OCI-LY7 (cell line): ENCODE measurements at regions not wholly inside any gene's neighbourhood (a gene's known extent, or its start where the extent isn't known, plus 50 kb on each side); places are given as distances from the start of the nearest gene placed in this dataset.

ENCODE experiments used
- BruUV-seq: library from RNA; stranded (reverse); fragments of 400-500 nt; replicated peaks from 2 replicates; lab custom pipeline; 2021; lab: Mats Ljungman, UMichigan
- CTCF ChIA-PET: fragments of 300-600 bp; sonication (Branson Sonifier 250); formaldehyde crosslinking; loops from one replicate; lab custom pipeline; 2022; ENCODE audit warnings: antibody characterized with exemption; ENCODE audit not compliant: unreplicated experiment; lab: Charles Lee
- POLR2A ChIA-PET: fragments of 300-600 bp; sonication (Branson Sonifier 250); formaldehyde crosslinking; loops from one replicate; lab custom pipeline; 2022; ENCODE audit warnings: antibody characterized with exemption; lab: Charles Lee
- DNase-seq: peaks from one replicate; pipeline ENCODE4 v3.0.0-alpha.2; 2015; ENCODE audit warnings: low spot score
- H2AFZ ChIP-seq: fragments of 200-600 bp; sonication (generic), shearing (Covaris generic); 2 replicates; pipeline ENCODE4 v1.6.1; 2014; ENCODE audit warnings: mild to moderate bottlenecking, antibody characterized with exemption, low read length, moderate library complexity
- H3K27ac ChIP-seq: fragments of 200-600 bp; sonication (generic); 2 replicates; pipeline ENCODE4 v1.5.1; 2014; ENCODE audit warnings: mixed run types, low read depth, mild to moderate bottlenecking, moderate library complexity, low read length, inconsistent platforms; ENCODE audit not compliant: poor library complexity, severe bottlenecking
- H3K36me3 ChIP-seq: fragments of 200-600 bp; sonication (generic); 2 replicates; pipeline ENCODE4 v1.6.1; 2014; ENCODE audit warnings: mild to moderate bottlenecking, antibody characterized with exemption, low read length, moderate library complexity, mixed read lengths; ENCODE audit not compliant: insufficient read depth
- H3K4me1 ChIP-seq: fragments of 200-600 bp; sonication (generic); 2 replicates; pipeline ENCODE4 v1.5.1; 2014; ENCODE audit warnings: mild to moderate bottlenecking, low read length; ENCODE audit not compliant: insufficient read depth, poor library complexity, severe bottlenecking
- H3K4me2 ChIP-seq: fragments of 200-600 bp; sonication (generic); 2 replicates; pipeline ENCODE4 v1.6.1; 2014; ENCODE audit warnings: mild to moderate bottlenecking, low read length
- H3K4me3 ChIP-seq: fragments of 200-600 bp; sonication (generic); 2 replicates; pipeline ENCODE4 v1.5.1; 2014; ENCODE audit warnings: mild to moderate bottlenecking, low read depth, low read length; ENCODE audit not compliant: poor library complexity, severe bottlenecking
- H3K79me2 ChIP-seq: fragments of 200-600 bp; sonication (generic); 2 replicates; pipeline ENCODE4 v1.6.1; 2016; ENCODE audit warnings: low read depth, mild to moderate bottlenecking, low read length, moderate library complexity, mixed read lengths; ENCODE audit not compliant: insufficient read depth
- H3K9me2 ChIP-seq: fragments of 200-600 bp; sonication (generic); 2 replicates; pipeline ENCODE4 v1.6.1; 2016; ENCODE audit warnings: mild to moderate bottlenecking, low read length, mixed read lengths; ENCODE audit not compliant: insufficient read depth
- H3K9me3 ChIP-seq: fragments of 200-600 bp; sonication (generic); 2 replicates; pipeline ENCODE4 v1.6.1; 2014; ENCODE audit warnings: mild to moderate bottlenecking, mixed run types, low read length, mixed read lengths
- H4K20me1 ChIP-seq: fragments of 200-600 bp; sonication (generic); 2 replicates; pipeline ENCODE4 v1.6.1; 2014; ENCODE audit warnings: mild to moderate bottlenecking, antibody characterized with exemption, low read length, moderate library complexity, mixed read lengths; ENCODE audit not compliant: insufficient read depth
- EZH2phosphoT487 ChIP-seq: fragments of 200-600 bp; sonication (generic); IDR thresholded peaks from 2 replicates; pipeline ENCODE4 v1.6.1; 2018; ENCODE audit warnings: low read depth, borderline replicate concordance, mild to moderate bottlenecking, mixed run types, antibody characterized with exemption, low read length, moderate library complexity, mixed read lengths
- intact Hi-C: fragments of 100-400 bp; cut with micrococcal nuclease; formaldehyde crosslinking; loops from one replicate; pipeline ENCODE4 v1.10.0; 2022; ENCODE audit not compliant: unreplicated experiment
- TF ChIP-seq, protein P1 (sequence below): fragments of 200-600 bp; sonication (generic); conservative IDR thresholded peaks from 2 replicates; pipeline ENCODE4 v1.5.1; 2014; ENCODE audit warnings: mild to moderate bottlenecking, antibody characterized with exemption, low read length, moderate library complexity, mixed read lengths

- no peaks in the 10 kb centered on the region for H3K9me3 ChIP-seq
- no peaks in the 10 kb centered on the region for H3K9me2 ChIP-seq
- no peaks in the 10 kb centered on the region for H3K36me3 ChIP-seq
- no peak overlapping the region for H2AFZ ChIP-seq
- H3K4me1 ChIP-seq: no peaks in the 10 kb centered on the region
- POLR2A ChIA-PET: no interaction called here
- H3K79me2 ChIP-seq: no peaks in the 10 kb centered on the region
- TF ChIP-seq, protein P1, sequence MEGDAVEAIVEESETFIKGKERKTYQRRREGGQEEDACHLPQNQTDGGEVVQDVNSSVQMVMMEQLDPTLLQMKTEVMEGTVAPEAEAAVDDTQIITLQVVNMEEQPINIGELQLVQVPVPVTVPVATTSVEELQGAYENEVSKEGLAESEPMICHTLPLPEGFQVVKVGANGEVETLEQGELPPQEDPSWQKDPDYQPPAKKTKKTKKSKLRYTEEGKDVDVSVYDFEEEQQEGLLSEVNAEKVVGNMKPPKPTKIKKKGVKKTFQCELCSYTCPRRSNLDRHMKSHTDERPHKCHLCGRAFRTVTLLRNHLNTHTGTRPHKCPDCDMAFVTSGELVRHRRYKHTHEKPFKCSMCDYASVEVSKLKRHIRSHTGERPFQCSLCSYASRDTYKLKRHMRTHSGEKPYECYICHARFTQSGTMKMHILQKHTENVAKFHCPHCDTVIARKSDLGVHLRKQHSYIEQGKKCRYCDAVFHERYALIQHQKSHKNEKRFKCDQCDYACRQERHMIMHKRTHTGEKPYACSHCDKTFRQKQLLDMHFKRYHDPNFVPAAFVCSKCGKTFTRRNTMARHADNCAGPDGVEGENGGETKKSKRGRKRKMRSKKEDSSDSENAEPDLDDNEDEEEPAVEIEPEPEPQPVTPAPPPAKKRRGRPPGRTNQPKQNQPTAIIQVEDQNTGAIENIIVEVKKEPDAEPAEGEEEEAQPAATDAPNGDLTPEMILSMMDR: no peak
- no peak for TF ChIP-seq EZH2phosphoT487
- H3K4me3 ChIP-seq: no peak overlapping the region
- H4K20me1 ChIP-seq: no peaks in the 10 kb centered on the region
- no TSS peak for BruUV-seq
- CTCF ChIA-PET: no interaction called here
- H3K27ac ChIP-seq: no peak overlapping the region
- no peak for DNase-seq
- intact Hi-C loops: no loop called here
- H3K4me2 ChIP-seq: no peak overlapping the region
Measured at GRCh38 chr21:32162727-32163320, 116.0 kb downstream of the MIS18A start.

- H3K4me3 ChIP-seq: no peak overlapping the region
- BruUV-seq: no TSS peak
- TF ChIP-seq EZH2phosphoT487: no peak
- TF ChIP-seq, protein P1: no peak
- H3K79me2 ChIP-seq: no peaks in the 10 kb centered on the region
- H3K36me3 ChIP-seq: no peaks in the 10 kb centered on the region
- intact Hi-C loops: no loop called here
- H3K4me2 ChIP-seq: no peak overlapping the region
- POLR2A ChIA-PET: interaction anchor here (0.7 kb wide), 3 partner anchors 10 to 230 kb away, joined by 3 read pairs; no protein-coding TSS in a partner anchor
- no peak overlapping the region for H3K27ac ChIP-seq
- no peaks in the 10 kb centered on the region for H3K9me3 ChIP-seq
- no peak for DNase-seq
- H3K4me1 ChIP-seq: no peaks in the 10 kb centered on the region
- no peak overlapping the region for H2AFZ ChIP-seq
- CTCF ChIA-PET: no interaction called here
- H4K20me1 ChIP-seq: no peaks in the 10 kb centered on the region
- H3K9me2 ChIP-seq: no peaks in the 10 kb centered on the region
Measured at GRCh38 chr21:32155226-32155625, 123.6 kb downstream of the MIS18A start.

DNA sequence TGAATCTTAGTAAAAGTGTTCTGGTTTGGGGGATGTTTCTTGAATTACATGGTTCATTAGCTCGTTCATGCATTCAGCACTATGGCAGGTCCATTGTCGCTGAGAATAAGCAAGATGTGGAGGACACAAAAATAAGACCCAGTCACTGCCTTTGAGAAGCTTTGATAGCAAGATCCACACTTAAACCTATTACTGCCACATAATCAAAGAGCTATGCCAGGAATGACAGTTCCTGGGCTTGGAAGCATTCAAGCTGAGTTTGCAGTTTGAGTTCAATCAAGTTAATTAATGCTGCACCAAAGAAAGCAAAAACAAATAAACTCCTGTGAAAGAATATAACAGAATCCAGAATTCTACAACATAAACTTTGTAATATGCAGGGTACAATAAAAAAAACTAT, 131.8 kb downstream of the MIS18A start:
- Histone ChIP-seq H3K79me2 (no peaks in the 10 kb centered on the region), H3K4me1 (no peaks in the 10 kb centered on the region), H2AFZ (no peak overlapping the region), H3K4me3 (no peak overlapping the region), H3K4me2 (no peak overlapping the region), H3K9me2 (no peaks in the 10 kb centered on the region), H4K20me1 (no peaks in the 10 kb centered on the region), H3K36me3 (no peaks in the 10 kb centered on the region), H3K9me3 (no peaks in the 10 kb centered on the region), H3K27ac (no peak overlapping the region)
- POLR2A ChIA-PET: interaction anchor here (0.7 to 1.3 kb wide), 2 partner anchors 14 to 39 kb away, joined by 3 to 5 read pairs; no protein-coding TSS in a partner anchor
- intact Hi-C loops: no loop called here
- no peak for DNase-seq
- CTCF ChIA-PET: interaction anchor here (0.6 kb wide), 1 partner anchor 1061 kb away, joined by 3 read pairs; no protein-coding TSS in a partner anchor
- BruUV-seq: no TSS peak
- TF ChIP-seq, protein P1: no peak
- TF ChIP-seq EZH2phosphoT487: no peak
